ENCODE measurements at regions not wholly inside any gene's neighbourhood (a gene's known extent, or its start where the extent isn't known, plus 50 kb on each side); places are given as distances from the start of the nearest gene placed in this dataset.

GRCh38 chr12:91370086-91370868 lies 187.7 kb upstream of the DCN start:
- no peak for DNase-seq (ENCODE audit: extremely low read depth, low read depth)
- no peak for TF ChIP-seq CTCF (IDR thresholded peaks at IDR 0.05; ENCODE audit: low read depth, low read length)

GRCh38 chr12:91368613-91369012 lies 186.0 kb upstream of the DCN start:
- no peak for TF ChIP-seq CTCF (IDR thresholded peaks at IDR 0.05; ENCODE audit: low read depth, low read length)

GRCh38 chr12:91367234-91367849 lies 184.7 kb upstream of the DCN start:
- peak; percentile 57 for TF ChIP-seq CTCF (IDR thresholded peaks at IDR 0.05; ENCODE audit: low read depth, low read length)
- no peak for DNase-seq (ENCODE audit: extremely low read depth, low read depth)

More at GRCh38 chr12:91368613-91369012, 186.0 kb upstream of the DCN start:
- DNase-seq (ENCODE audit: extremely low read depth, low read depth), result no peak

- TF ChIP-seq CTCF (IDR thresholded peaks at IDR 0.05; ENCODE audit: low read depth, low read length), result no peak
- no peak for DNase-seq (ENCODE audit: extremely low read depth, low read depth)
Observed at GRCh38 chr12:91364471-91365184, 182.0 kb upstream of the DCN start.

- no peak for DNase-seq (ENCODE audit: extremely low read depth, low read depth)
- peak; percentile 57 for TF ChIP-seq CTCF (IDR thresholded peaks at IDR 0.05; ENCODE audit: low read depth, low read length)
Observed at GRCh38 chr12:91361864-91362263, 179.2 kb upstream of the DCN start.

- no peak for TF ChIP-seq CTCF (IDR thresholded peaks at IDR 0.05; ENCODE audit: low read depth, low read length)
- DNase-seq (ENCODE audit: extremely low read depth, low read depth), result no peak
Observed at GRCh38 chr12:91357381-91357780, 174.8 kb upstream of the DCN start.

GRCh38 chr12:91356405-91356804 lies 173.8 kb upstream of the DCN start:
- no peak for DNase-seq (ENCODE audit: extremely low read depth, low read depth)

More at GRCh38 chr12:91356405-91356804, 173.8 kb upstream of the DCN start:
- TF ChIP-seq CTCF (IDR thresholded peaks at IDR 0.05; ENCODE audit: low read depth, low read length), result no peak
